RWPE2 (cell line): ENCODE measurements at regions not wholly inside any gene's neighbourhood (a gene's known extent, or its start where the extent isn't known, plus 50 kb on each side); places are given as distances from the start of the nearest gene placed in this dataset.

Experiments used
- ATAC-seq: fragments of 200-7000 bp; cut with Tn5 transposase; 3 replicates; pipeline ENCODE4 v1.9.1; 2021; ENCODE audit warnings: low read depth
- DNase-seq: peaks from one replicate; pipeline ENCODE4 v3.0.0-alpha.2; 2020; ENCODE audit warnings: low spot score
- H3K27ac ChIP-seq: fragments of 450-650 bp; 2 replicates; pipeline ENCODE4 v1.5.1; 2017; ENCODE audit warnings: mild to moderate bottlenecking; ENCODE audit not compliant: poor library complexity, severe bottlenecking
- H3K27me3 ChIP-seq: fragments of 250-450 bp; sonication (Bioruptor Pico); 2 replicates; pipeline ENCODE4 v1.5.1; 2021; ENCODE audit warnings: mild to moderate bottlenecking, moderate library complexity; ENCODE audit not compliant: insufficient read depth, poor library complexity, severe bottlenecking
- H3K36me3 ChIP-seq: fragments of 250-450 bp; sonication (Bioruptor Pico); 2 replicates; pipeline ENCODE4 v1.5.1; 2020; ENCODE audit warnings: low read depth, mild to moderate bottlenecking, moderate library complexity
- H3K4me1 ChIP-seq: fragments of 250-450 bp; sonication (Bioruptor Pico); 2 replicates; pipeline ENCODE4 v1.5.1; 2021; ENCODE audit warnings: mild to moderate bottlenecking, moderate library complexity; ENCODE audit not compliant: insufficient read depth, poor library complexity, severe bottlenecking
- H3K4me3 ChIP-seq: fragments of 250-450 bp; sonication (Bioruptor Pico); 2 replicates; pipeline ENCODE4 v1.5.1; 2021; ENCODE audit warnings: mild to moderate bottlenecking, moderate library complexity; ENCODE audit not compliant: severe bottlenecking
- H3K9me3 ChIP-seq: fragments of 250-450 bp; sonication (Bioruptor Pico); 2 replicates; pipeline ENCODE4 v1.5.1; 2021; ENCODE audit warnings: mild to moderate bottlenecking, moderate library complexity; ENCODE audit not compliant: severe bottlenecking
- CTCF ChIP-seq: fragments of 450-650 bp; IDR thresholded peaks from one replicate; pipeline ENCODE4 v1.5.1; 2017; ENCODE audit warnings: mild to moderate bottlenecking, moderate library complexity; ENCODE audit not compliant: poor library complexity, severe bottlenecking

- Histone ChIP-seq H3K4me1 (peaks cover 17% of the 10 kb centered on the region), H3K27ac (peak overlapping the region; percentile 50), H3K27me3 (no peaks in the 10 kb centered on the region), H3K4me3 (no peak overlapping the region), H3K9me3 (no peaks in the 10 kb centered on the region), H3K36me3 (no peaks in the 10 kb centered on the region)
- TF ChIP-seq CTCF, result no peak
- ATAC-seq (peak; percentile 88), DNase-seq (peak; percentile 57)
These were observed 271.7 kb downstream of the NPHP4 start for GRCh38 chr1:5720484-5720883.

GRCh38 chr1:5720045-5720444 lies 272.2 kb downstream of the NPHP4 start:
- Histone ChIP-seq H3K27ac (peak overlapping the region; percentile 50), H3K27me3 (no peaks in the 10 kb centered on the region), H3K9me3 (no peaks in the 10 kb centered on the region), H3K36me3 (no peaks in the 10 kb centered on the region), H3K4me3 (no peak overlapping the region), H3K4me1 (peaks cover 17% of the 10 kb centered on the region)
- no peak for TF ChIP-seq CTCF
- ATAC-seq (no peak), DNase-seq (no peak)

GRCh38 chr1:5718831-5719632 lies 273.2 kb downstream of the NPHP4 start:
- H3K27me3 ChIP-seq, result no peaks in the 10 kb centered on the region
- TF ChIP-seq CTCF, result no peak
- DNase-seq, result no peak
- no peak overlapping the region for H3K4me3 ChIP-seq
- H3K9me3 ChIP-seq, result no peaks in the 10 kb centered on the region
- H3K27ac ChIP-seq, result no peak overlapping the region
- H3K36me3 ChIP-seq, result no peaks in the 10 kb centered on the region
- ATAC-seq, result no peak
- H3K4me1 ChIP-seq, result peaks cover 17% of the 10 kb centered on the region

GRCh38 chr1:5717031-5717682 lies 275.1 kb downstream of the NPHP4 start:
- Histone ChIP-seq H3K4me3 (no peak overlapping the region), H3K27ac (no peak overlapping the region), H3K9me3 (no peaks in the 10 kb centered on the region), H3K4me1 (peaks cover 17% of the 10 kb centered on the region), H3K36me3 (no peaks in the 10 kb centered on the region), H3K27me3 (no peaks in the 10 kb centered on the region)
- ATAC-seq (no peak), DNase-seq (no peak)
- no peak for TF ChIP-seq CTCF

- no peak for ATAC-seq
- Histone ChIP-seq H3K4me3 (no peak overlapping the region), H3K4me1 (peaks cover 17% of the 10 kb centered on the region)
These were observed 276.1 kb downstream of the NPHP4 start for GRCh38 chr1:5716126-5716525.

More at GRCh38 chr1:5716126-5716525, 276.1 kb downstream of the NPHP4 start:
- no peaks in the 10 kb centered on the region for H3K27me3 ChIP-seq
- no peaks in the 10 kb centered on the region for H3K9me3 ChIP-seq
- H3K27ac ChIP-seq, result no peak overlapping the region
- no peaks in the 10 kb centered on the region for H3K36me3 ChIP-seq
- no peak for DNase-seq
- no peak for TF ChIP-seq CTCF
